ENCODE measurements at regions not wholly inside any gene's neighbourhood (a gene's known extent, or its start where the extent isn't known, plus 50 kb on each side); places are given as distances from the start of the nearest gene placed in this dataset.

DNA sequence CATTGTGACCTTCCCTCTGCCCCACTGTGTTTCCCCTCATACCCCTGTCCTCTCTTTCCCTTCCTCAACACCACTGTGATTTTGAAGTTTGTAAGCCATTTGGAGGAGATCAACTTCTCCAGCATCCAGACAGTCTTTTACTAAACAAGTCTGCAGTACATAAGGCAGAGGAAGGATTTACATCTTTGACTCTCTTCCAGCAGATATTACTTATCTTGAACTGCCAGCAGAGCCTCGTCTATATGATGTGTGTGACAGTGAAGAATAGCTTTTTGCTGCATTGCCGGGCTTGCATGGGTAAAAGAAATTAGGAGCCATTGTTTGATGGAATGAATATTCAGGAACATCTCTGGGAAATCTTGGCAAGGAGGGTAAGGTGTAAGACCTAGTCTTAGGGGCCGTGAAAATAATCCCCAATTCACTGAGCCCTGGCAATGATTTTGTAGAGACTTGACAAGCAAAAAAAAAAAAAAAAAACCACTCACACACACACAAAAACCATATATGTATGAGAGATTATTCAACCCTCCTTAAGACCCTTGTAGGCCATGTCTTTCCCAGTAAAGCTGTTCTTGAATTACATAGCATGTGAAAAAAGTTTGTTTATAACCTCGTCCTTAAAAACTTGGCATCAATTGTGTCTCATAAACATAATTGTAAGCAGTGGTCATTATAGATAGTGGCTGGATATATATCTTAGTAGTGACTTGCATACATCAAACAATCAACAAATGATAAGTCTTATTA lies 903.9 kb downstream of the CDH11 start:
- no peaks in the 10 kb centered on the region for H3K9me3 ChIP-seq
- H3K27ac Mint-ChIP-seq (ENCODE audit: unreplicated experiment): no peak overlapping the region
- peaks cover 5% of the 10 kb centered on the region for H3K27me3 Mint-ChIP-seq (ENCODE audit: insufficient read depth, unreplicated experiment)
- no peaks in the 10 kb centered on the region for H3K36me3 Mint-ChIP-seq (ENCODE audit: insufficient read depth, unreplicated experiment)
- TF ChIP-seq, protein P1, sequence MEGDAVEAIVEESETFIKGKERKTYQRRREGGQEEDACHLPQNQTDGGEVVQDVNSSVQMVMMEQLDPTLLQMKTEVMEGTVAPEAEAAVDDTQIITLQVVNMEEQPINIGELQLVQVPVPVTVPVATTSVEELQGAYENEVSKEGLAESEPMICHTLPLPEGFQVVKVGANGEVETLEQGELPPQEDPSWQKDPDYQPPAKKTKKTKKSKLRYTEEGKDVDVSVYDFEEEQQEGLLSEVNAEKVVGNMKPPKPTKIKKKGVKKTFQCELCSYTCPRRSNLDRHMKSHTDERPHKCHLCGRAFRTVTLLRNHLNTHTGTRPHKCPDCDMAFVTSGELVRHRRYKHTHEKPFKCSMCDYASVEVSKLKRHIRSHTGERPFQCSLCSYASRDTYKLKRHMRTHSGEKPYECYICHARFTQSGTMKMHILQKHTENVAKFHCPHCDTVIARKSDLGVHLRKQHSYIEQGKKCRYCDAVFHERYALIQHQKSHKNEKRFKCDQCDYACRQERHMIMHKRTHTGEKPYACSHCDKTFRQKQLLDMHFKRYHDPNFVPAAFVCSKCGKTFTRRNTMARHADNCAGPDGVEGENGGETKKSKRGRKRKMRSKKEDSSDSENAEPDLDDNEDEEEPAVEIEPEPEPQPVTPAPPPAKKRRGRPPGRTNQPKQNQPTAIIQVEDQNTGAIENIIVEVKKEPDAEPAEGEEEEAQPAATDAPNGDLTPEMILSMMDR (IDR thresholded peaks at IDR 0.05; ENCODE audit: insufficient read depth in 1 of 2, low read depth in 1 of 2, low read length in 1 of 2, severe bottlenecking in 1 of 2, unreplicated experiment in 1 of 2): no peak
- no peak overlapping the region for H3K4me3 ChIP-seq (ENCODE audit: low read depth, low read length)
- H3K9me3 Mint-ChIP-seq (ENCODE audit: unreplicated experiment): no peaks in the 10 kb centered on the region
- no peak for DNase-seq
- H3K27me3 ChIP-seq (replicated peaks; ENCODE audit: control insufficient read depth, insufficient read depth, low read length): no peaks in the 10 kb centered on the region
- H3K4me3 Mint-ChIP-seq (ENCODE audit: unreplicated experiment): no peak overlapping the region
- no TSS peak for BruUV-seq (replicated peaks)
- intact Hi-C loops (cut with micrococcal nuclease; ENCODE audit: unreplicated experiment): no loop called here
- no peaks in the 10 kb centered on the region for H3K4me1 Mint-ChIP-seq (ENCODE audit: low read depth, unreplicated experiment)
- no peaks in the 10 kb centered on the region for H3K36me3 ChIP-seq (ENCODE audit: control insufficient read depth, insufficient read depth, low read length)
- CTCF ChIA-PET: no interaction called here
- POLR2A ChIA-PET: no interaction called here
- H3K4me1 ChIP-seq: no peaks in the 10 kb centered on the region

DNA sequence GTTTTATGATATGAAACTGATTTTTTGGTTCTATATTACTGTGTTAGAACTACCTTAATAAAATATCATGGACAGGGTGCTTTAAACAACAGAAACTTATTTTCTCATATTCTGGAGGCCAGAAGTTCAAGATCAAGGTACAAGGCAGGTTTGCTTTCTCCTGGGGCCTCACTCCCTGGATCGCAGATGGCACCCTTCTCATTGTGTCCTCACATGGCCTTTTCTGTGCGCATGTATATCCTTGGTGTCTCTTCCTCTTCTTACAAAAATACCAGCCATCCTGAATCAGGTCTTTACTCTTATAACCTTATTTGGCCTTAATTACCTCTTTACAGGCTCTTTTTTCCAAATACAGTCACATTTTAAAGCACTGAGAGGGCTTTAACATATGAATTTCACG lies 906.1 kb downstream of the CDH11 start:
- Histone ChIP-seq H3K36me3 (ENCODE audit: control insufficient read depth, insufficient read depth, low read length) (no peaks in the 10 kb centered on the region), H3K4me3 (ENCODE audit: low read depth, low read length) (no peak overlapping the region), H3K27me3 (replicated peaks; ENCODE audit: control insufficient read depth, insufficient read depth, low read length) (no peaks in the 10 kb centered on the region), H3K9me3 (peaks cover 5% of the 10 kb centered on the region; the same call in 1 of the 2 replicates), H3K4me1 (no peaks in the 10 kb centered on the region)
- Mint-ChIP-seq H3K36me3 (ENCODE audit: insufficient read depth, unreplicated experiment) (no peaks in the 10 kb centered on the region), H3K9me3 (ENCODE audit: unreplicated experiment) (no peaks in the 10 kb centered on the region), H3K27ac (ENCODE audit: unreplicated experiment) (no peak overlapping the region), H3K4me3 (ENCODE audit: unreplicated experiment) (no peak overlapping the region), H3K27me3 (ENCODE audit: insufficient read depth, unreplicated experiment) (peaks cover 11% of the 10 kb centered on the region), H3K4me1 (ENCODE audit: low read depth, unreplicated experiment) (no peaks in the 10 kb centered on the region)
- DNase-seq: no peak
- ChIA-PET CTCF (no interaction called here), POLR2A (no interaction called here)
- TF ChIP-seq, protein P1 (IDR thresholded peaks at IDR 0.05; ENCODE audit: insufficient read depth in 1 of 2, low read depth in 1 of 2, low read length in 1 of 2, severe bottlenecking in 1 of 2, unreplicated experiment in 1 of 2): no peak
- no TSS peak for BruUV-seq (replicated peaks)
- intact Hi-C loops (cut with micrococcal nuclease; ENCODE audit: unreplicated experiment): no loop called here

DNA sequence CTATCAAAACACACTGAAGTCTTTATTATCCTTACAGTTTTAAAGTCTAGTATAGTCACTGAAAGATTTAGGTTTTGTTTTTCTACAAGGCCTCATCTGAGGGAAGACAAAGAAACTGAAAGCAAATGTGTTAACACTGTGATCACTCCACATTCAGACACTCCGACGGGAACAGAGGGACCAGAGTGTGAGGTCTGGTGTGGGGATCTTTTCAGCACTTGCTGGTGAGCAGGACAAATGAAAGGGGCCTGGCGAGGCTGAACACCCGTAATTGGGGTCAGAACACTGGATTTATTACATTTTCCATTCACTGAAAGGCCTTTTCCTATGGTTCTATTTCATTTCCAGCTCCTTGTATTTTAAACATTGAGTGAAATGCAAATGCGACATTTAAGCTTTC lies 910.5 kb downstream of the CDH11 start:
- Mint-ChIP-seq H3K36me3 (ENCODE audit: insufficient read depth, unreplicated experiment) (no peaks in the 10 kb centered on the region), H3K27me3 (ENCODE audit: insufficient read depth, unreplicated experiment) (peaks cover 14% of the 10 kb centered on the region), H3K4me1 (ENCODE audit: low read depth, unreplicated experiment) (no peaks in the 10 kb centered on the region), H3K27ac (ENCODE audit: unreplicated experiment) (no peak overlapping the region), H3K4me3 (ENCODE audit: unreplicated experiment) (no peak overlapping the region), H3K9me3 (ENCODE audit: unreplicated experiment) (no peaks in the 10 kb centered on the region)
- ChIA-PET CTCF (no interaction called here), POLR2A (no interaction called here)
- TF ChIP-seq, protein P1 (IDR thresholded peaks at IDR 0.05; ENCODE audit: insufficient read depth in 1 of 2, low read depth in 1 of 2, low read length in 1 of 2, severe bottlenecking in 1 of 2, unreplicated experiment in 1 of 2): no peak
- H3K4me1 ChIP-seq: no peaks in the 10 kb centered on the region
- no TSS peak for BruUV-seq (replicated peaks)
- H3K27me3 ChIP-seq (replicated peaks; ENCODE audit: control insufficient read depth, insufficient read depth, low read length): no peaks in the 10 kb centered on the region
- H3K36me3 ChIP-seq (ENCODE audit: control insufficient read depth, insufficient read depth, low read length): no peaks in the 10 kb centered on the region
- no peak for DNase-seq
- intact Hi-C loops (cut with micrococcal nuclease; ENCODE audit: unreplicated experiment): no loop called here
- H3K4me3 ChIP-seq (ENCODE audit: low read depth, low read length): no peak overlapping the region
- peaks cover 5% of the 10 kb centered on the region; the same call in 1 of the 2 replicates for H3K9me3 ChIP-seq
